Activated CD4-positive, alpha-beta T cell treated with anti-CD3 and anti-CD28 coated beads, Interleukin-2, amount 10 ng/mL, durations not matched to agents 7 days and 5 days (primary cell): ENCODE measurements at regions not wholly inside any gene's neighbourhood (a gene's known extent, or its start where the extent isn't known, plus 50 kb on each side); places are given as distances from the start of the nearest gene placed in this dataset.
A peak's percentile ranks its signal among the peaks of the same experiment; 100 is the strongest.

Experiments
- CTCF ChIA-PET: fragments of 350-600 bp; sonication (Branson Sonifier 250); formaldehyde crosslinking; loops from one replicate; lab custom pipeline; 2021; ENCODE audit warnings: antibody characterized with exemption; lab: Charles Lee
- POLR2A ChIA-PET: fragments of 350-600 bp; sonication (Branson Sonifier 250); formaldehyde crosslinking; loops from one replicate; lab custom pipeline; 2021; ENCODE audit warnings: antibody characterized with exemption; lab: Charles Lee
- DNase-seq: peaks from one replicate; pipeline ENCODE4 v3.0.0-alpha.2; 2020
- H3K27ac Mint-ChIP-seq: one replicate; pipeline ENCODE4 v1.8.0; 2021; ENCODE audit warnings: mild to moderate bottlenecking, moderate library complexity, mixed read lengths
- H3K27me3 Mint-ChIP-seq: one replicate; pipeline ENCODE4 v1.8.0; 2021; ENCODE audit warnings: mixed read lengths
- H3K36me3 Mint-ChIP-seq: one replicate; pipeline ENCODE4 v1.8.0; 2021; ENCODE audit warnings: low read depth, mixed read lengths
- H3K4me1 Mint-ChIP-seq: one replicate; pipeline ENCODE4 v1.8.0; 2021; ENCODE audit warnings: mixed read lengths
- H3K4me3 Mint-ChIP-seq: one replicate; pipeline ENCODE4 v1.8.0; 2021; ENCODE audit warnings: mild to moderate bottlenecking, moderate library complexity, mixed read lengths
- H3K9me3 Mint-ChIP-seq: one replicate; pipeline ENCODE4 v1.8.0; 2021; ENCODE audit warnings: mixed read lengths

- no peak overlapping the region for H3K27ac Mint-ChIP-seq
- peaks cover 6% of the 10 kb centered on the region for H3K36me3 Mint-ChIP-seq
- no peaks in the 10 kb centered on the region for H3K9me3 Mint-ChIP-seq
- DNase-seq, result peak; percentile 53
- no peaks in the 10 kb centered on the region for H3K27me3 Mint-ChIP-seq
- no peak overlapping the region for H3K4me3 Mint-ChIP-seq
- POLR2A ChIA-PET, result interaction anchor here (0.7 to 2.7 kb wide), 9 partner anchors 12 to 1649 kb away, joined by 3 to 33 read pairs (median 3); a partner anchor contains a TSS
- H3K4me1 Mint-ChIP-seq, result peaks cover 45% of the 10 kb centered on the region
- CTCF ChIA-PET, result interaction anchor here (0.9 to 2.3 kb wide), 2 partner anchors 11 to 34 kb away, joined by 3 to 13 read pairs; a partner anchor contains a TSS
Measured at GRCh38 chr6:26222571-26222970, 135.3 kb downstream of the HFE start.

GRCh38 chr6:26223228-26223627, 136.0 kb downstream of the HFE start:
- Mint-ChIP-seq H3K4me1 (peaks cover 45% of the 10 kb centered on the region), H3K9me3 (no peaks in the 10 kb centered on the region), H3K36me3 (peaks cover 6% of the 10 kb centered on the region), H3K4me3 (no peak overlapping the region), H3K27me3 (no peaks in the 10 kb centered on the region), H3K27ac (no peak overlapping the region)
- POLR2A ChIA-PET, result interaction anchor here (0.7 to 2.7 kb wide), 12 partner anchors 8 to 1648 kb away, joined by 3 to 33 read pairs (median 6); a partner anchor contains a TSS
- no peak for DNase-seq
- CTCF ChIA-PET, result interaction anchor here (0.9 to 2.3 kb wide), 3 partner anchors 10 to 35 kb away, joined by 3 to 13 read pairs (median 4); a partner anchor contains a TSS

- Mint-ChIP-seq H3K4me1 (peaks cover 43% of the 10 kb centered on the region), H3K36me3 (peaks cover 6% of the 10 kb centered on the region), H3K27ac (no peak overlapping the region), H3K9me3 (no peaks in the 10 kb centered on the region), H3K27me3 (no peaks in the 10 kb centered on the region), H3K4me3 (no peak overlapping the region)
- peak; percentile 82 for DNase-seq
- CTCF ChIA-PET, result interaction anchor here (0.7 to 2.3 kb wide), 3 partner anchors 9 to 14 kb away, joined by 3 to 13 read pairs (median 4); a partner anchor contains a TSS
- POLR2A ChIA-PET, result interaction anchor here (0.7 to 2.7 kb wide), 11 partner anchors 9 to 1647 kb away, joined by 3 to 33 read pairs (median 5); a partner anchor contains a TSS
Measured at GRCh38 chr6:26223650-26224546, 136.7 kb downstream of the HFE start.

- H3K4me1 Mint-ChIP-seq, result peaks cover 43% of the 10 kb centered on the region
- H3K27ac Mint-ChIP-seq, result no peak overlapping the region
- H3K27me3 Mint-ChIP-seq, result no peaks in the 10 kb centered on the region
- no peaks in the 10 kb centered on the region for H3K9me3 Mint-ChIP-seq
- peaks cover 6% of the 10 kb centered on the region for H3K36me3 Mint-ChIP-seq
- no peak for DNase-seq
- no peak overlapping the region for H3K4me3 Mint-ChIP-seq
- ChIA-PET POLR2A (interaction anchor here (0.7 to 2.7 kb wide), 6 partner anchors 9 to 238 kb away, joined by 3 to 33 read pairs (median 7); a partner anchor contains a TSS), CTCF (interaction anchor here (0.7 to 2.3 kb wide), 5 partner anchors 9 to 13 kb away, joined by 3 to 13 read pairs (median 4); a partner anchor contains a TSS)
Measured at GRCh38 chr6:26224547-26224912, 137.3 kb downstream of the HFE start.

- no peak overlapping the region for H3K27ac Mint-ChIP-seq
Measured at GRCh38 chr6:26224940-26225847, 138.0 kb downstream of the HFE start.

GRCh38 chr6:26225848-26226578, 138.8 kb downstream of the HFE start:
- POLR2A ChIA-PET, result interaction anchor here (0.7 to 2.6 kb wide), 3 partner anchors 8 to 27 kb away, joined by 3 to 15 read pairs (median 4); a partner anchor contains a TSS
- peaks cover 38% of the 10 kb centered on the region for H3K4me1 Mint-ChIP-seq
- peak overlapping the region; percentile 61 for H3K27ac Mint-ChIP-seq
- no peak overlapping the region for H3K4me3 Mint-ChIP-seq
- peaks cover 9% of the 10 kb centered on the region for H3K36me3 Mint-ChIP-seq
- no peak for DNase-seq
- no peaks in the 10 kb centered on the region for H3K9me3 Mint-ChIP-seq
- no peaks in the 10 kb centered on the region for H3K27me3 Mint-ChIP-seq
- CTCF ChIA-PET, result interaction anchor here (1.3 to 2.3 kb wide), 2 partner anchors 9 kb away, joined by 5 to 7 read pairs; a partner anchor contains a TSS

More at GRCh38 chr6:26224940-26225847, 138.0 kb downstream of the HFE start:
- H3K27me3 Mint-ChIP-seq, result no peaks in the 10 kb centered on the region
- no peak for DNase-seq
- no peaks in the 10 kb centered on the region for H3K9me3 Mint-ChIP-seq
- H3K4me1 Mint-ChIP-seq, result peaks cover 40% of the 10 kb centered on the region
- H3K36me3 Mint-ChIP-seq, result peaks cover 8% of the 10 kb centered on the region
- ChIA-PET POLR2A (interaction anchor here (0.7 to 2.6 kb wide), 2 partner anchors 9 to 26 kb away, joined by 4 to 15 read pairs; a partner anchor contains a TSS), CTCF (interaction anchor here (0.9 to 1.3 kb wide), 2 partner anchors 9 to 10 kb away, joined by 3 to 5 read pairs; a partner anchor contains a TSS)
- no peak overlapping the region for H3K4me3 Mint-ChIP-seq

GRCh38 chr6:26226579-26226967, 138.4 kb upstream of the BTN3A2 start:
- H3K27me3 Mint-ChIP-seq, result no peaks in the 10 kb centered on the region
- H3K4me3 Mint-ChIP-seq, result no peak overlapping the region
- ChIA-PET CTCF (interaction anchor here (2.3 kb wide), 1 partner anchor 10 kb away, joined by 7 read pairs; a partner anchor contains a TSS), POLR2A (interaction anchor here (1.3 kb wide), 1 partner anchor 7 kb away, joined by 3 read pairs; no protein-coding TSS in a partner anchor)
- peak overlapping the region; percentile 61 for H3K27ac Mint-ChIP-seq
- peaks cover 36% of the 10 kb centered on the region for H3K4me1 Mint-ChIP-seq
- no peaks in the 10 kb centered on the region for H3K9me3 Mint-ChIP-seq
- no peak for DNase-seq
- H3K36me3 Mint-ChIP-seq, result peaks cover 9% of the 10 kb centered on the region

- Mint-ChIP-seq H3K27ac (no peak overlapping the region), H3K27me3 (no peaks in the 10 kb centered on the region), H3K36me3 (peaks cover 11% of the 10 kb centered on the region), H3K4me3 (no peak overlapping the region), H3K9me3 (no peaks in the 10 kb centered on the region), H3K4me1 (peaks cover 48% of the 10 kb centered on the region)
- ChIA-PET POLR2A (interaction anchor here (0.6 kb wide), 1 partner anchor 126 kb away, joined by 6 read pairs; no protein-coding TSS in a partner anchor), CTCF (interaction anchor here (0.6 to 2.1 kb wide), 2 partner anchors 13 to 343 kb away, joined by 3 to 6 read pairs; a partner anchor contains a TSS)
- DNase-seq, result no peak
Measured at GRCh38 chr6:26230351-26230750, 134.6 kb upstream of the BTN3A2 start.

GRCh38 chr6:26231006-26231587, 133.9 kb upstream of the BTN3A2 start:
- Mint-ChIP-seq H3K27me3 (no peaks in the 10 kb centered on the region), H3K27ac (no peak overlapping the region), H3K36me3 (peaks cover 11% of the 10 kb centered on the region), H3K4me1 (peaks cover 54% of the 10 kb centered on the region), H3K4me3 (no peak overlapping the region), H3K9me3 (no peaks in the 10 kb centered on the region)
- POLR2A ChIA-PET, result no interaction called here
- no peak for DNase-seq
- CTCF ChIA-PET, result interaction anchor here (2.1 kb wide), 1 partner anchor 14 kb away, joined by 6 read pairs; a partner anchor contains a TSS

GRCh38 chr6:26232306-26232939, 132.6 kb upstream of the BTN3A2 start:
- Mint-ChIP-seq H3K9me3 (no peaks in the 10 kb centered on the region), H3K4me1 (peaks cover 49% of the 10 kb centered on the region), H3K27me3 (no peaks in the 10 kb centered on the region), H3K4me3 (peak overlapping the region; percentile 85), H3K27ac (peak overlapping the region; percentile 100), H3K36me3 (peaks cover 5% of the 10 kb centered on the region)
- ChIA-PET CTCF (interaction anchor here (3.1 to 3.9 kb wide), 2 partner anchors 9 to 18 kb away, joined by 13 to 28 read pairs; a partner anchor contains a TSS), POLR2A (interaction anchor here (0.9 to 6.5 kb wide), 7 partner anchors 9 to 189 kb away, joined by 4 to 142 read pairs (median 15); a partner anchor contains a TSS)
- DNase-seq, result no peak
